NCI-H1417 (cell line): ENCODE measurements at regions not wholly inside any gene's neighbourhood (a gene's known extent, or its start where the extent isn't known, plus 50 kb on each side); places are given as distances from the start of the nearest gene placed in this dataset.
"Not testable (repeated sequence)": the region's sequence is repeated elsewhere in the genome, so short reads cannot be mapped to it uniquely, and the experiment has no call there.

Experiments used
- DNase-seq, 3 experiments: peaks; one replicate each; lab custom pipeline; 2025; lab: John Stamatoyannopoulos, UW

DNA sequence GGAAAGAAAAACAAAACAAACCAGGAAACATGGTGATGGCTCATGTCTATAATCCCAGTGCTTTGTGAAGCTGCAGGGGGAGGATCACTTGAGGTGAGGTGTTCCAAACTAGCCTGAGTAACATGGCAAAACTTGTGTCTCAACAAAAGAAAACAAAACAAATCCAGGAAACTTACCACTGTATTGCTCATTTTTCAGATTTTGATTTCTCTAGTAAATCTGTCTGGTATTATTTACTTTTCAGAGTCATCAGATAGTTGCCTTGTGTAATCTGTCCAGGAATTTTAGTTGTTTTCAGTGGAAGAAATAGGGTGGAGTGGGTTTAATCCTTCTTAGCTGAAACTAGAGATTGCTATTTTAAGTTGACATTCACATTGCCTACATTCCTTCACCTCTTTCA lies 91.8 kb upstream of the ALCAM start:
- DNase-seq, result no peak

GRCh38 chr3:105277656-105278055 lies 89.1 kb upstream of the ALCAM start:
- no peak for DNase-seq

- no peak for DNase-seq
These were observed 88.0 kb upstream of the ALCAM start for GRCh38 chr3:105278688-105279087.

DNA sequence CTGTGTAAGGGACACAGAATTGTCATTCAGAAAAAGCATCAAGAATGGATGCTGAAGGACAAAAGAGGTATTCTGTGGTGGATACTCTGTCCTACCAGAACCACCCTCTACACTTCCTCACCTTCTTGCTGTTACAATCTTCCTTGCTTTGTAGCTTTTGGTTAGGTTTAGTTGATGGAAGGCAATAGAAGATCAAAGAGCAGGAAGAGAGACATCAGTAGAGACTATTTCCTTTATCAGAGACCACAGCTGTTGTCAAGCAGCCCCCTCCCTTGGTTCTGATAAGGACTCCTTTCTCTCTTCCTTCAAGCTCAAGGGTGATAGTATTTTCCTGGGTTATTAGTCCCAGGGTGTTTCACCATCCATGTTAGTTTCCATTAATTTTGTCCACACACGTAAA lies 84.7 kb upstream of the ALCAM start:
- no peak for DNase-seq

DNA sequence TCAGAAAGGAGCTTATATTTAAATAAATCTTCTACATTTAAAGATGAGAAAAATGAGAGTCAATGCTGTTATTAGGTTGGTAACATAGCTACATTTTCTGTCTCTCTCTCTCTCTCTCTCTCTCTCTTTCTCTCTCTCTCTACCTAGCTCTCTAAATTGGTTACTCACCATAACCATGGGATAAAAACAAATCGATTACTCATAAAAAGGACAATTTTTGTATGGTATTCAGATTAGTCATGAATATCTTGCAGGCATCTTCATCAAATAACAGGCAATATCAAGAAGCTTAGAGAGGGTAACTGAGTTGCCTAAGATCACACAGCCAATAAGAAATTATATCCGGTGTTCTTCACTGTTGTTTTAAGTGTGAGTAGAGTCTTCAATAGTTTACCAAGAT lies 81.8 kb upstream of the ALCAM start:
- no peak for DNase-seq

DNA sequence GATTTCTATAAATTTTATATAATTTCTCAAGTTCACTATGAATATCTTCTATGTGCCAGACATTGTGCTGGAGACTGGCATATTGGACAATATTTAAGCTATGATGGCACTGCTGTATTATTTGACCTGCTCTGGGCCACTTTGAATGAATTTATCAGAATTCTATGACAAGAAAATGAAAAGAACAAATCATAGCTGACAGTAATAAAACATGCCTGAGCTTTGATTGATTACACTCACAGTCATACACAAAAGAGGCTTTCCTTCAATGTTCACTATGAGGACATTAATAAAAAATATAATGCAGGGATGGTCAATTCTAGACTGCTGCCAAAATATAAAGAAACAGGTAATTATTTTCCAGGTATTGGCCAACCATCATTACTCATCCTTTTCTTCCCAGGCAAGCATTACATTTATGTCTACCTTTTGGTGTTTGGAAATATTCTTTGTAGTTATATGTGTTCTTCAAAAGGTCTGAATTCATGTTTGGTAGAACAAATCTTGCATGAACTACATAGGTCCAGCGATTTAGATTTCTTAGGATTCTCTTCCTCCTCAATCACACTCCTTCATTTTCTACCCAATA lies 81.0 kb upstream of the ALCAM start:
- DNase-seq, result peak in 2 of 3 experiments; percentile 4 to 57

DNA sequence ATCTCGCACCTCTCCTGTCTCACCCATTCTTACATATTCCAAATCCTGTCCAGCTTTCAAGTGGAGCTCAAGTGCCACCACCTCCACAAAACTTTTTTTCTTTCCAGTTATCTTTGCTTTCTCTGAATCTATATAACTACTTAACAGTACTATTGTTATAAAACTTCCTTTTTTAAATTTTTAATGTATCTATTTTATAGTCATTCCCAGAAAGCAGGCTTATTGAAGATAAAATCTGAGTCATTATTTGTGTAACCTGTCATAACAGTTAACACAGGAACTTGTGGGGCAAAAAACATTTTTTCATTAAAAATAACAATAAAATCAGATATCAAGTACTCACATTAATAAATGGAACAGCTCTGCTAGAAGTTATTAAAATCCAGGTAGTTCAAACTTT lies 73.3 kb upstream of the ALCAM start:
- DNase-seq, result no peak

DNA sequence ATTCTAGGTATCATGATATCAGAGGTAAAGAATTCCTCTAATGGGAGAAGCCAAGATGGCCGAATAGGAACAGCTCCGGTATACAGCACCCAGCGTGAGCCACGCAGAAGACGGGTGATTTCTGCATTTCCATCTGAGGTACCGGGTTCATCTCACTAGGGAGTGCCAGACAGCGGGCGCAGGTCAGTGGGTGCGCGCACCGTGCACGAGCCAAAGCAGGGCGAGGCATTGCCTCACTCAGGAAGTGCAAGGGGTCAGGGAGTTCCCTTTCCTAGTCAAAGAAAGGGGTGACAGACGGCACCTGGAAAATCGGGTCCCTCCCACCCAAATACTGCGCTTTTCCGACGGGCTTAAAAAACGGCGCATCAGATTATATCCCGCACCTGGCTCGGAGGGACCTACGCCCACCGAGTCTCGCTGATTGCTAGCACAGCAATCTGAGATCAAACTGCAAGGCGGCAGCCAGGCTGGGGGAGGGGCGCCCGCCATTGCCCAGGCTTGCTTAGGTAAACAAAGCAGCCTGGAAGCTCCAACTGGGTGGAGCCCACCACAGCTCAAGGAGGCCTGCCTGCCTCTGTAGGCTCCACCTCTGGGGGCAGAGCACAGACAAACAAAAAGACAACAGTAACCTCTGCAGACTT lies 70.4 kb upstream of the ALCAM start:
- not testable (repeated sequence) for DNase-seq

GRCh38 chr3:105304487-105304886 lies 62.2 kb upstream of the ALCAM start:
- DNase-seq, result no peak

- DNase-seq, result no peak
These were observed 51.6 kb upstream of the ALCAM start for GRCh38 chr3:105315144-105315543.

- peak in 1 of 3 experiments; percentile 0 for DNase-seq
These were observed 50.9 kb upstream of the ALCAM start for GRCh38 chr3:105315815-105316214.

- DNase-seq, result no peak
These were observed 50.4 kb upstream of the ALCAM start for GRCh38 chr3:105316331-105316730.
